CD4-positive, alpha-beta T cell (primary cell): ENCODE measurements at regions not wholly inside any gene's neighbourhood (a gene's known extent, or its start where the extent isn't known, plus 50 kb on each side); places are given as distances from the start of the nearest gene placed in this dataset.

Source experiments
- ATAC-seq: fragments of 200-7000 bp; cut with Tn5 transposase; one replicate; pipeline ENCODE4 v1.10.0; 2022; ENCODE audit warnings: mild to moderate bottlenecking; ENCODE audit not compliant: poor library complexity
- CTCF ChIA-PET: fragments of 350-600 bp; sonication (Branson Sonifier 250); formaldehyde crosslinking; loops from one replicate; lab custom pipeline; 2021; ENCODE audit warnings: antibody characterized with exemption, inconsistent platforms; lab: Charles Lee
- POLR2A ChIA-PET: fragments of 350-600 bp; sonication (Branson Sonifier 250); formaldehyde crosslinking; loops from one replicate; lab custom pipeline; 2021; ENCODE audit warnings: antibody characterized with exemption, inconsistent platforms; lab: Charles Lee
- DNase-seq, 14 experiments: peaks; one replicate each; pipeline ENCODE4 v3.0.0-alpha.2; 2013 to 2020; ENCODE audit warnings: mixed read lengths in 2 of 14
- H3K27ac ChIP-seq, 2 donors: one replicate each; pipeline versions ENCODE4 v1.5.1 to v1.7.0; 2013; ENCODE audit warnings: low read length in 2 of 2, low read depth in 1 of 2, mild to moderate bottlenecking in 1 of 2
- H3K27me3 ChIP-seq, 2 experiments: 1 replicate in 1 of 2; 2 replicates in 1 of 2; pipeline versions ENCODE4 v1.6.1 to v1.7.0; 2013; ENCODE audit warnings: low read length in 2 of 2, control low read depth in 1 of 2, mild to moderate bottlenecking in 1 of 2, moderate library complexity in 1 of 2; ENCODE audit not compliant: insufficient read depth in 2 of 2, control insufficient read depth in 1 of 2
- H3K36me3 ChIP-seq: one replicate; pipeline ENCODE4 v1.6.1; 2013; ENCODE audit warnings: low read length, control low read depth; ENCODE audit not compliant: insufficient read depth
- H3K4me1 ChIP-seq: one replicate; pipeline ENCODE4 v1.6.1; 2013; ENCODE audit warnings: low read length, control low read depth; ENCODE audit not compliant: insufficient read depth
- H3K4me3 ChIP-seq: one replicate; pipeline ENCODE4 v1.5.1; 2013; ENCODE audit warnings: mild to moderate bottlenecking, low read length, moderate library complexity
- H3K9me3 ChIP-seq, 2 experiments: 1 replicate in 1 of 2; 2 replicates in 1 of 2; pipeline versions ENCODE4 v1.6.1 to v1.7.0; 2013; ENCODE audit warnings: low read length in 2 of 2, mild to moderate bottlenecking in 2 of 2, control low read depth in 1 of 2, moderate library complexity in 1 of 2; ENCODE audit not compliant: control insufficient read depth in 1 of 2, insufficient read depth in 1 of 2
- H3K27ac Mint-ChIP-seq: one replicate; pipeline ENCODE4 v1.8.0; 2020; ENCODE audit warnings: mixed read lengths
- H3K27me3 Mint-ChIP-seq: one replicate; pipeline ENCODE4 v1.8.0; 2021; ENCODE audit warnings: mixed read lengths
- H3K36me3 Mint-ChIP-seq: one replicate; pipeline ENCODE4 v1.8.0; 2021; ENCODE audit warnings: low read depth, mixed read lengths
- H3K4me1 Mint-ChIP-seq: one replicate; pipeline ENCODE4 v1.8.0; 2021; ENCODE audit warnings: low read depth, mixed read lengths
- H3K4me3 Mint-ChIP-seq: one replicate; pipeline ENCODE4 v1.8.0; 2020; ENCODE audit warnings: mild to moderate bottlenecking, mixed read lengths
- H3K9me3 Mint-ChIP-seq: one replicate; pipeline ENCODE4 v1.8.0; 2020; ENCODE audit warnings: mixed read lengths
- intact Hi-C, 2 experiments: fragments of 100-400 bp; cut with DNase I in 1 of 2; cut with micrococcal nuclease in 1 of 2; formaldehyde crosslinking; loops; one replicate each; pipeline versions ENCODE4 v1.15.1 to v1.9.0; 2023 to 2025; cut with DNase I, micrococcal nuclease
- TF ChIP-seq, protein P1 (sequence below): fragments of 200-600 bp; IDR thresholded peaks from one replicate; pipeline ENCODE4 v1.8.0; 2022; ENCODE audit warnings: antibody characterized with exemption, mild to moderate bottlenecking

DNA sequence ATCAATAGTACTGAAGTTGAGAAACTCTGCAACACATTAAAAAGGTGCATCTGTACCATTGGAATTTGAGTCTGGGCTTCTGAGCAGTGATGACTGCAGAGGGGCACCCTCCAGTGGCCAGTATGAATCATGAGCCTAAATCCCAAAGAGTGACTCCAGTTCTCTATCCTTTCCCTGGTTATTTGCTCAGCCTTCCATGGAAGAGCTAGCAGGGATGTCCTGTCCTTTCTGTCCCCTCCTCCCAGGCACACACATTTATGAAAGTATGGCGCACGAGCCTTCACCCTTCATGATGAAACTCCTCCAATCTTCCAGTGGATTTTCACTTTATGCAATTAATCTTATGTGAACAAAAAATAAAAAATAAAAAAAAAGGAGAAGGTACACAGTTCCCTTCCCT is 81.0 kb downstream of the ESM1 start:
- Mint-ChIP-seq H3K4me3 (no peak overlapping the region), H3K4me1 (peaks cover 9% of the 10 kb centered on the region), H3K27me3 (peaks cover 17% of the 10 kb centered on the region), H3K27ac (no peak overlapping the region), H3K36me3 (no peaks in the 10 kb centered on the region), H3K9me3 (no peaks in the 10 kb centered on the region)
- no peak overlapping the region for H3K27ac ChIP-seq
- no peak overlapping the region for H3K4me3 ChIP-seq
- H3K9me3 ChIP-seq, result no peaks in the 10 kb centered on the region
- no peak for DNase-seq
- CTCF ChIA-PET, result interaction anchor here (0.9 to 1.1 kb wide), 2 partner anchors 242 to 255 kb away, joined by 3 read pairs; no protein-coding TSS in a partner anchor
- H3K36me3 ChIP-seq, result no peaks in the 10 kb centered on the region
- TF ChIP-seq, protein P1, sequence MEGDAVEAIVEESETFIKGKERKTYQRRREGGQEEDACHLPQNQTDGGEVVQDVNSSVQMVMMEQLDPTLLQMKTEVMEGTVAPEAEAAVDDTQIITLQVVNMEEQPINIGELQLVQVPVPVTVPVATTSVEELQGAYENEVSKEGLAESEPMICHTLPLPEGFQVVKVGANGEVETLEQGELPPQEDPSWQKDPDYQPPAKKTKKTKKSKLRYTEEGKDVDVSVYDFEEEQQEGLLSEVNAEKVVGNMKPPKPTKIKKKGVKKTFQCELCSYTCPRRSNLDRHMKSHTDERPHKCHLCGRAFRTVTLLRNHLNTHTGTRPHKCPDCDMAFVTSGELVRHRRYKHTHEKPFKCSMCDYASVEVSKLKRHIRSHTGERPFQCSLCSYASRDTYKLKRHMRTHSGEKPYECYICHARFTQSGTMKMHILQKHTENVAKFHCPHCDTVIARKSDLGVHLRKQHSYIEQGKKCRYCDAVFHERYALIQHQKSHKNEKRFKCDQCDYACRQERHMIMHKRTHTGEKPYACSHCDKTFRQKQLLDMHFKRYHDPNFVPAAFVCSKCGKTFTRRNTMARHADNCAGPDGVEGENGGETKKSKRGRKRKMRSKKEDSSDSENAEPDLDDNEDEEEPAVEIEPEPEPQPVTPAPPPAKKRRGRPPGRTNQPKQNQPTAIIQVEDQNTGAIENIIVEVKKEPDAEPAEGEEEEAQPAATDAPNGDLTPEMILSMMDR, result no peak
- no peaks in the 10 kb centered on the region for H3K4me1 ChIP-seq
- H3K27me3 ChIP-seq, result peaks cover 0 to 4% of the 10 kb centered on the region in 2 experiments
- intact Hi-C loops, result no loop called here
- POLR2A ChIA-PET, result interaction anchor here (0.8 kb wide), 1 partner anchor 255 kb away, joined by 3 read pairs; no protein-coding TSS in a partner anchor
- no peak for ATAC-seq

DNA sequence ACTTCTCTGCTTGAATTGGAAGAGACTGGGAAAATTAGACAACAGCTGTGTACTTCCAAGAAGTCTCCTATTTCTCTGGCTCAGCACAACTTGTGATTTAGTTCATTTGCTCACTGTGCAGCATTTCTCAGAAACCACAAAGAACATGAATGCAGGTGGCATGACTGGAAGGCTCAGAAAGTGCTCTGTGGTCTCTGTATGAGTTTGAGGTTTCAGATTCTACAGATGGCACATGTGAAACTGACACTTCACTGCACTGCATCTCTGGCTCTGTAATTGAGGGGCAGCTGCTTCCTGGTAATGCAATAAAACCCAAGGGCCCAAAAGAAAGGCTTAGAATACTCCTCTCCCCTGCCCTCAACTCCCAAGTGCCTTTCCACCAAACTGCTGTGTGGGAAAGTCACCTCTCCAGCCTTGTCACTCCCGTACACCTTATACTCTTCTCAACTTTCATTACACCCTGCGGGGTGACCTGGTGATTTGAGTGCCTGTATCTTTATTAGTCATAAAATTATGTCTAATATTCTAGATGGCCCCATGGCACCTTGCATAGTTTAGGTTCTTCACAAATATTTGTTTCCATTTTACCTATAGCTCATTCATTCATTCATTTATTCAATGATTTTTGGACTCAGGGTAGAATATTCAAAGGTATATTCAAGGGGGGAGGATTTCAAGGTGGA is 82.5 kb downstream of the ESM1 start:
- H3K4me3 Mint-ChIP-seq, result no peak overlapping the region
- Histone ChIP-seq H3K4me1 (no peaks in the 10 kb centered on the region), H3K4me3 (no peak overlapping the region), H3K36me3 (no peaks in the 10 kb centered on the region), H3K27ac (no peak overlapping the region), H3K27me3 (peaks cover 6 to 8% of the 10 kb centered on the region in 2 experiments), H3K9me3 (no peaks in the 10 kb centered on the region)
- H3K9me3 Mint-ChIP-seq, result no peaks in the 10 kb centered on the region
- CTCF ChIA-PET, result no interaction called here
- ATAC-seq (peak; percentile 58), DNase-seq (peak in 3 of 14 experiments; percentile 28 to 57 (median 34))
- H3K27me3 Mint-ChIP-seq, result peaks cover 23% of the 10 kb centered on the region
- no peak overlapping the region for H3K27ac Mint-ChIP-seq
- POLR2A ChIA-PET, result interaction anchor here (1.7 kb wide), 1 partner anchor 257 kb away, joined by 4 read pairs; the partner anchor contains the start of gene GPX8
- H3K4me1 Mint-ChIP-seq, result peaks cover 9% of the 10 kb centered on the region
- intact Hi-C loops, result no loop called here
- TF ChIP-seq, protein P1, result no peak
- H3K36me3 Mint-ChIP-seq, result no peaks in the 10 kb centered on the region

DNA sequence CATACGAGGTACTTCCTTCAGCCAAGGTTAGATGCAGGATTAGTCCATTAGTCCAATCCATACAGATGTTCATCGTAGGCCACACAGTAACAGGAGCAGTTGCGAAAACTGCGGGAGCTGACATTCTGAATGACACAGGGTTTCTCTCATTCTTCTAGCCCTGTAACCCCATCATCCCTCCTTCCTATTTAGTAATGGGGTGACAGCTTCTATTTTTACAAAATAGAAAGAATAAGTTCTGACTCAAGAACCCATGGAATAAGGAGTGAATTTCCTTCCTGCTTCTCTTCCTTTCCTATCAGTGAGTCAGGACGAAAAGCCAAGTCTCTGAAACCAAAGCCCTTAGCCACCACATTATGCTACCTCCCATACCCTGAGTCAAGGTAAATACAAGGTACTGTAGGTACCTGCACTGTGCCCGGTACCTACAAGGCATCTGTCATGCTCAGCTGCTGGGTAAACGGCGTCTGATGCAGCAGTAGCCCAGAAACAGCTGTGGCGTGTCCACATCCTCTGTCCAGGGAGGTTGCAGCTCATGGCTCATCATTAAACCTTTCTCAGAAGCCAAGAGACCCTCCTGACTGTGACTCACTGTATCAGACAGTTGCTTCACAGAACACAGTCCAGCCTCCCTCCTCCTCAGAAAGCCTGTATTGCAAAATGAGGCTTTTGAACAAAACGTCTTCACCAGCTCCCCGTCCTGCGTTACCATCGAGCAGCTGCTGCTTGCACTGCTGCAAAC is 84.2 kb downstream of the ESM1 start:
- Histone ChIP-seq H3K4me1 (no peaks in the 10 kb centered on the region), H3K9me3 (no peaks in the 10 kb centered on the region), H3K4me3 (no peak overlapping the region), H3K27ac (no peak overlapping the region), H3K36me3 (no peaks in the 10 kb centered on the region), H3K27me3 (peaks cover 6 to 17% of the 10 kb centered on the region in 2 experiments)
- H3K9me3 Mint-ChIP-seq, result no peaks in the 10 kb centered on the region
- H3K4me1 Mint-ChIP-seq, result peaks cover 9% of the 10 kb centered on the region
- no peaks in the 10 kb centered on the region for H3K36me3 Mint-ChIP-seq
- DNase-seq, result peak in 2 of 14 experiments; percentile 21 to 28
- POLR2A ChIA-PET, result interaction anchor here (1.0 kb wide), 1 partner anchor 11 kb away, joined by 3 read pairs; no protein-coding TSS in a partner anchor
- peaks cover 34% of the 10 kb centered on the region for H3K27me3 Mint-ChIP-seq
- CTCF ChIA-PET, result no interaction called here
- TF ChIP-seq, protein P1, result no peak
- no peak overlapping the region for H3K27ac Mint-ChIP-seq
- ATAC-seq, result no peak
- intact Hi-C loops, result no loop called here
- no peak overlapping the region for H3K4me3 Mint-ChIP-seq
